ENCODE measurements at regions not wholly inside any gene's neighbourhood (a gene's known extent, or its start where the extent isn't known, plus 50 kb on each side); places are given as distances from the start of the nearest gene placed in this dataset.

DNA sequence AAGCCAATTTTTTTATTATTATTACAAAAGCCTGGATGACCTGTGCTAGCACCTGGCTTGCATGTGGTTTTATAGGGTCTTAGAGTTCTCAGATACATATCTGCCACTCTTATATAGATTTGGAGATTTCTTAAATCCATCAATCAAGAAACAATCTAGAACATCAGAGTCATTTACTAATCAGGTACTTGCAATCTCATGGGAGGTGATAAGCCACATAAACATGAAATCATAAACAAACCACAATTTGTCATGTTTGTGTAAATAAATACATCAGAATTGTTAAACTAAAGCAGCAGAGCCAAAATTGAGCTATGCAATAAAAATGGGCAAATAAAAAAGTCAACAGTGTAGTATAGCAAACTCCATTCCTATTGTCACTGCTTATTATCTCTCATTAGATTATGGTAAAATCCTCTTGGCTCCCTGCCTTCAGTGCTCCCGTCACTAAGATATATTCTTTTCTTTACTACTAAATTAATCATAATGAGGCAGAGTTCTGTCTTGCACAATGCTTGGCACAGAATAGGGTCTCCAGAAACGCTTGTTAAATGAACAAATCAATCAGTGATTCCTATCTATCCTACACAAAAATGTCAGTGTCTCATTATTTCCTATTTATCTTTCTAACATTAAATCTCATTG lies 108.7 kb upstream of the TTC29 start:
- DNase-seq (ENCODE audit: low read depth in 3 of 3) = no peak

DNA sequence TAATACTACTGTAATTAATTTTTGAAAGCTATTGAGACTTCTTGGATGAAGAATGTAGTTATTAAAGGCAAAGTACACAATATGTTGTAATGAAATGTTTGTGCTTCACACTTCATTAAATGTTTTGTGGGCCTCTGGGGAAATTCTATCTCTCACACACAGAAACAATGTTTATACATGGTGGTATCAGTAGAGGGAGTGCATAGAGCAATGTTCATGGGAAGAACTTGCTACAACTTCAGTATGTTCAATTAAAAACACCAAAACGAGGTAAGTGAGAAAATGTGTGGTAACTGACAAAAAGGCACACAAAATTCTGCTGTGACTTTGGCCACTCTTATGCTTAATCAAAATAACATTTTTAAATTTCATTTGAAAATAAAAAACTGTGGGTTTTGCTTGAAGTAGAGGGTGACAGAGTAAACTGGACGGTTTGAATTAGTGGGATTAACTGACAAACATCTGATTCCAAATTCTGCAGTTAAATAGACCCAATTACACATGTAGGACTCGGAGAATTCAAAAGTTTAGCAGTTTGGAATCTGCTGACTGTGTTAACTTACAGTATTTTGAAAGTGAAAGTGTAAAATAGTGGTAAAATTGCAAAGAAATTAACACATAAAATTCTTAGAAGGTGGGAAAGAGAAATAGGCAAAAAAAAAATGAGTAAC lies 111.4 kb upstream of the TTC29 start:
- DNase-seq (ENCODE audit: low read depth in 3 of 3) = no peak

DNA sequence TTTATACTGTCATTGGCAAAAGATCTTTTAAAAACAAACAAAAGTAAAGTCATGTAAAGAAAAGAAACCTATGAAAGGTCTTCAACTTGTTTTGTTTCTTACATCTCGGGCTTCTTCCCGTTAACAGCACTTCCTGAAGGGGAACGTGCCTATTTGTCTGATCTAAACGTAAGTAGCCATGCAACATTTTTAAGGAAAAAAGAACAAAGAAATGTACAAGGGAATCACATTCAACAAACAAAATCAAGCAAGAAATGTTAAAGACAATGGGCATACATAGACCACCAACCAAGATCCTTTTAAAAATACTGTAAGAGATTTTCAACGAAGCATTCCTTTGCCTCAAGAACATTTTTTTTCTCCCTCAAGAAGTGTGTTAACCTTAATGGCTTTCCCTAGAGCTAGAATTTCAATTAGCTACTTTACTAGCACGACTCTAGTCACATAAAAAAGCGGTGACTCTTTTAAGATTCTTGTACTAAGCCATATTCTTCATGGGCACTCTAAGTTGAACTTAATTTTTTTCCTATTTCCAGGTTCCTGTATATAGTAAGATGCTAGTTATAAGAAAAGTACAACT lies 112.0 kb upstream of the TTC29 start:
- DNase-seq (ENCODE audit: low read depth in 3 of 3) = no peak

DNA sequence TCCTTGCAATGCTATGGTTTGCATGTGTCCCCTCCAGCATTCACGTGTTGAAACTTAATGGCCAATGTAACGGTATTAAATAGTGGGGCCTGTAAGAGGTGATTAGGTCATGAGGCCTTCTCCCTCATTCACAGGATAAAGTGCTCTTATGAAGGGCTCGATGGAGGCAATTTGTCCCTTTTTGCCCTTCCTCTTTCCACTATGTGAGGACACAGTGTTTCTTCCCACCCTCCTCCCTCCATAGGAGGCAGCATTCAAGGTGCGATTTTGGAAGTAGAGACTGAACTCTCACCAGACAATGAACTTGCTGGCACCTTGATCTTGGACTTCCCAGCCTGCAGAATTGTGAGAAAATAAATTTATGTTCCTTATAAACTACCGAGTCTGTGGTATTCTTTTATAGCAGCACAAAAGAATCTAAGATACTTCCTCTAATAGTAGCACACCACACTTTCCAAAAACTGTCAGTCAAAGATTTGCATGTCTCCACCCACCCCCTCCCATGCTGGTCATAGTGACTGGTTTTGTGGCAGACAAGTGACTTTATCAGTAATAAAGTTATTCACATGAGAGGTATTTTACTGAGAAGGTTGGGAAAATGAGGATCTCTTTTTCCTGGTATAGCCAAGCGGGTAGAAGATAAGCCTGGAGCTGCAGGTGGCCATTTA lies 113.5 kb upstream of the TTC29 start:
- DNase-seq (ENCODE audit: low read depth in 3 of 3) = no peak

DNA sequence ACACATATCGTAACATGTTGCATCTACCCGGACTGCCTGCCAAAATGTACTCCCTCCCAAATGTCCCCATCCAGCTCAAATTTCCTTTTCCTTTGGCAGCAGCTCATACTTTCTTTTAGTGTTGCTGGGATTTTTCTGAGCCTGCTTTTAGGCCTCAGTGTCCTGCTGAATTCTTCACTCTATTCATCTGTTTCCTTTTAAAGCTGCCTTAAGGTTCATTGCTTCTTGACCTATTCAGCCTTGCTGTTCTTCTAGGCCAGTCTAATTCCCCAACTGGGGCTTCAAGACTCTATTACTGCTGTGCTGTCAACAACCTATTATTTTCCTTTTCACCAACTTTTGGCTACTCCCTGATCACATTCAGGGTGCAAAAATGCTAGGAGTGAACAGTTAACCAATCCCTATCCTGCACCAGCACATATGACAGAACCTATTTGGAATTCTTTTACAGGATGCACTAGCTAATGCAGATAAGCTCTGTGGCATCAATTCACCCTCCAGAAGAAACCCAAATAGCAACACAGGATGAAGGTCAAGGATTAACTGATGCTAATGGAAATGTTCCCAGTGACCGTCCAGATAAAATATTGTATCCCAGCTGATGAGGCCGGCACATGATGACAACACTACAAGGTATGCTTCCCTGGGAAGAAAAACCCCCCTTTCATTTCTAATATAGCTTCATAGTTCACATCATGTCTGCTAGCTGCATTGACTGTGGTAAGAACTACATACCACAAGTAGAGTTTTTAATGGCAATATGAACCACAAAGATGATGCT lies 114.7 kb upstream of the TTC29 start:
- DNase-seq (ENCODE audit: low read depth in 3 of 3) = no peak

DNA sequence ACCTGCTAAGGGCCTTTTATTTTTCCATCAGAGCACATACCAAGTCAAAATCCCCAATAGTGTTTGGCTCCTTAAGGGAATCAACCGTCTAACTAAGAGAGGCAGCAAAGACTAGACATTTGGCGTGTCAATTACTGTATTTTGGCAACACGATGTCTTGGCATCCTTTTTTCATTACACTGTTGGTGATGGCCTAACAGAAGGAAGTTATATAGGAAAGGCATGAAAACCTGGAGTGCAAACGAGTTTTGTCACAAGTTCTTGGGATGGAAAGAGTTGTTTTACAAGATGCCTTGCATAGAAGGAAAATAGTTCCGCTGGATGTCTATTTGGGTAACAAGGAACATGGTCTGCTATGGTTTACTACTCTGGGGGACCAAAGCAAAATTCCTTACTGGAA lies 119.2 kb upstream of the TTC29 start:
- no peak for DNase-seq (ENCODE audit: low read depth in 3 of 3)

DNA sequence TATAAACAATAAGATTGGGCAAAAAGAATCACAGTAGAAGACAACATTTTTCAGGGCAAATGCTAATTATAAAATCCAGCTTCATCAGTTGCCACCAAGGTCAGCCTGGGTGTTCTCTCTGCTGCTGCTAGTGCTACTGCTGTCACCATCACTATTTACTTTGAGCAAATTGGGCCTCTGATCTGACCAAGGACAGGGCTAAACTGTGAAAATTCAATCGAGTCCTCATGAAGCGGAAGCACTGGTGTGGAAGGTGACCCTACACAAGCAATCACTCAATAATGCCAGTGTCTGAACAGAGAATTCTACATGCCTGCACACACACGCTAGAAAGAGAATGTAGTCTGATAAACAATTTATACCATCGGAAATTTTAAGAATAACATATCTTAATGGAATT lies 122.9 kb upstream of the TTC29 start:
- no peak for DNase-seq (ENCODE audit: low read depth in 3 of 3)

DNA sequence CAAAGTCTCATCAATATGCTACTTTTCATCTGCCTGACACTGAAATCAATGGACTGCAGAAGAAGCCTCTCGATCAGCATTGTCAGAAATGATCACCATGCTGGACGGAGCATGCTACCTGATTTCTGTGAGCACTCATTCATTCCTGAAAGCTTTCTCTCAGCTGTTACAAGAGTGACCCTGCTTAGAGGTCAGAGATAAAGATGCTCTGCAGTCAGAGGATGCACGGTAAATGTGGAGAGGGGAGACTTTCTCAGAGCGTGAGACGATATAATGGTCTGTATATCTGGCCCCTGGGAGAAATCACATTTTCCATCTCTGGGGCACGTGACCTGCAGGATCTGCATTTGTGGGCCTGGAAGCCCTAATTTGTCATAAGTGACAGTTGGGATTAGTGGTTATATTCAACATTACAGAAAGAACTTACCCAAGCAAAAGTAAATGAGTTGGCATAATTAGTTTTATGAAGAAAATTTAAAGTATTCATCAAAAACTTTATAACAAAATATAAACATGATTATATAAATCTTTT lies 125.6 kb upstream of the TTC29 start:
- no peak for DNase-seq (ENCODE audit: low read depth in 3 of 3)

DNA sequence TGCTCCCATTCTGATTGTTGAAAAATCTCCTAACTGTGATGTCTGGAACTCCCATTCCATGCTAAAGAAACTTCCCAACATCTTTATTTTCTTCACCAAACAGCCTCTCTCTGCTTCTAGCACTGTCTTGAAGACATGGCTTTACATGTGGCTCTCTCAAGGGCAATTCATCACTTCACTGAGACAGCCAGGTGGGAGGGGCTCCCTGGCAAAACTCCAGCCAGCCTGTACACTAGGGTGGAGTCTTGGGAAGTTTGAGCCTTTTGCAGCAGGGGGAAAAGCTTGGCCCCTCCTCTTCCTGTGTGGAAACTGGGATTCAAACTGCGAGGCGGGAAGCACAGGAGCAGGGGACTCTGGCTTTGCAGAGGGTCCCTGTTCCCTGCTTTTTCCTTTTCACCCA lies 130.5 kb upstream of the TTC29 start:
- DNase-seq (ENCODE audit: low read depth in 3 of 3) = no peak

DNA sequence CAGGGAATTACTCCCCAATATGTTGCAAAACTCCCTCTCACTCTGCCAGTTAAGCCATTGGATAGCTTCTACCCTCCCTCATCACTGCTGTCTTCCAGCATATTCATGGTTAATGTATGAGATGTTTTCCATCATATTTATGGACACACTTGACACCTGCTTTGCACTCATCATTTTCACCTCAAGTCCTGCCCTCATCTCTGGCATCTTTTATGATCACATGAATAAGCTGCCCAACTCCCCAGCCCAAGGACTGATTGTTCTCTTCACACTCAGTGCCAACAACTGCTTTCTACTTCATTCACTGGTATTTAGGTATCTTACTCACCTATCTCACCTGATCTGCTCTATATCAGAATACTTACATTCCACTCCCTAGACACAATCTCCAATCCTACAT lies 131.1 kb upstream of the TTC29 start:
- no peak for DNase-seq (ENCODE audit: low read depth in 3 of 3)

DNA sequence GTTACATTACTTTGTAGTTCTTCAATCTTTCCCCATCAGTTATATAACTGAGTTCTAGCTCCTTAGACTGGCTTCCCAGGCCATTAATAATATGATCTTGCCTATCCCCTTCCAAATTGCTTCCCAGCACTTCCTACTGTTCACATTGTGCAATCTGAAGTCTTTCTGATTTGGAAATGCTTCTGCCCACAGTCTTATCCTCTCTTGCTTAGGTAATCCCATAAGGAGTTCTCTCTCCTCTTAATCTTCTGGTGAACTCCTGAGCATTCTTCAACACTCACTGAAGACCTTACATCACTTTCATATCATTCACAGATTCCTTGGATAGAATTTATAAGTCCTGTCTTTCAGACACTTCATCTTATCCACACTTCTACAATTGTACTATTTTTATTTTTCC lies 132.7 kb upstream of the TTC29 start:
- DNase-seq (ENCODE audit: low read depth in 3 of 3) = no peak

DNA sequence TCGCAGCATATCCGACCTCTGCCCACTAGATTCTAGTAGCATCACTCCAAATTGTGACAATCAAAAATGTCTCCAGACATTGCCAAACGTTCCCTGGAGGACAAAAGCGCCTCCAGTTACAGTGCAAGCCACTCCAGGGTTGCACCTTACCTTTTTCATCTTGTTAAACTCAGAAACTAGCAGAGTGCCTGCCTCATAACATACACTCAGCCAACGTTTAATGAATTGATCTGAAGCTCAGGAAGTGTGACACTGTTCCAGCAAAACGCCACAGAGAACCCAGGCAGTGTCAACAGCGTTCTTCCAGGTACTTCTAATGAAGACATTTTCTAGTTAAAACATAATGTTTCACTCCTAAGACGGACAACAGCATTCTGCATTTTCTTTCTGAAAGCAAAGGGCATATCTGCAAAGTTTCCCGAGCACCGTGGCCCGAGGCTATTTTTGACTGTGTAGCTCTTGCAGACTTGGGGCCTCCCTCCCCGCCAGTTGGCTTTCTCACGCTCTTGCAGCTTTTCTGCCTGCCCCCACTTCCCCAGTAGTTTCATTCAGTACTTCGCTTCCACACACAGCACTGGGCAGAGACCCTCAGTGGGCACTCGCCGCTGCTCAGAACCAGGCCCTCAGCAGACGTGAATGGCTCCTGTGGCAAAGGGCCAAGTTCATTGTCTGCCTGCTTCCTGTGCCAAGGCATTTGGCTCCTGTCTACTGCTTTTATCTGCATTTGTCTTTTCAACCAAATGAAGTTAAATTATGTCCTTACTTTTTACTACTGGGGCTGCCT lies 133.4 kb upstream of the TTC29 start:
- DNase-seq (ENCODE audit: low read depth in 3 of 3) = no peak

DNA sequence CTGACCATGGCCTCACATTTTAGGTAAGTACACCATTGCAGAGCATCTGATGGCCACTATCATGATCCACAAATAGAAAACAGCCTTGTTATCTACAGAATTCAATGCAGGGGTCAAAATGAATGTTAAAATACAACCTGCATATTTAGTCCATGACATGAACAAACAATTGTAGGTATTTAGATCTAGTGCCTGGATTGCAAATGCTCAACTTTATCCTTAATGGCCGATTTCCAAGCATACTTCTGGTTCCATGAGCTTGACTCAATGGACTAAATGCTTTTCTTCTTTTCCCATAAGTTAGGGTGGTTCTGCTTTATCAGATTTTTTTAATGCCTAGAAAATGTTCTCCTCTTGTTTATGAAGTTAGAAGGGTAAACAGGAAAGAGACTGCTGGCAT lies 139.2 kb upstream of the TTC29 start:
- no peak for DNase-seq (ENCODE audit: low read depth in 3 of 3)

DNA sequence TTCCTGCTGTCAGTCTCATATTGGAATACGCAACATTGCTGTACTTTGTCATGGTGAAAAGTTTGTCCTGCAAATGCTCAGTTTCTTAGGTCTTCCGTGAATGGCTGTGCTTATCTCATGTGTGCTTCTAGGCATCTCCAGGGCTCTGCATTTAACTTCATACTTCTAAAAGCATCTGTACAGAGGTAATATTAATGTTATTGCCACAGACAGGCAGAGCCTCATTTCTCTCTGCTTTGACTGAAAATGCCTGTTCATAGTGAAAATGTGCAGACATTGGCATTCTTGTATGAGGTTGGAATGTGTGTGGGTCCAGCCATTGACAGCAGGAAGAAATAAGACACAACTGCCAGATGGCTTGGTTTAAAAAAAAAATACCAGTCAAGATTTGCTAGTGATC lies 140.1 kb upstream of the TTC29 start:
- no peak for DNase-seq (ENCODE audit: low read depth in 3 of 3)

DNA sequence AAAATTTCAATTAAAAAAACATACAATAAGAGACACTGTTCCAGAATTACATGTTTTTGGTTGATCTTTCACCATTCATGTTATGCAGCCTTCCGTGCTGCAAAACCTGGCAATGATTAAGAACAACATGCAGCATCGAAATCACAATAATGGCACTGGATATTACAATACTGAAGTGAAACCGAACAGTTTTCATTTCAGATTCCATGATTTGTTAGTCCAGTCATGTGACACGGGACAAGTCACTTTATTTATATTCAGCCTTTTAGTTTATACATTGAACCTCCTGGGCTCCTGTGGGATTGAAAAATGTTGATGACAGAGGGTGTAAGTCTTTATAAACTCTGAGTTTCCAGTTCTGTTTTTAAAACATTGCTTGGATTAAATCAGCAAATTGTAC lies 142.5 kb upstream of the TTC29 start:
- DNase-seq (ENCODE audit: low read depth in 3 of 3) = no peak

DNA sequence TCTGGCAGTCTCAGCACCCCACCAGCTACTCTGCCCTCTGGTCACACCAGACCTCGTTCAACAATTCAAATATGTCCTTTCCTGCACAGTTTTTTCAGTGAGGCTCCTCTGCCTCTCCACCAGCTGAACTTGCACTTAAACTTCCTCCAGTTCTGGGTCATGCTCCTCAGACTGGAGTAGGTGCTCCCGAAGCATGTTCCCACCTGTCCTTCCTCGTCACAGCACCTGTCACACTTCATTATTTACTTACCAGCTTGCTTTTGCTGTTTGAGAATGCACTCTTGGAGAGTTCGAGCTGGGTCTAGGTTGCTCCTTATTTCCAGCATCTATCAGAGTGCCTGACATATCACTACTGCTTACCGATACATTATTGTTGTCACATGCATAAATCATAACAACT lies 144.8 kb upstream of the TTC29 start:
- no peak for DNase-seq (ENCODE audit: low read depth in 3 of 3)

DNA sequence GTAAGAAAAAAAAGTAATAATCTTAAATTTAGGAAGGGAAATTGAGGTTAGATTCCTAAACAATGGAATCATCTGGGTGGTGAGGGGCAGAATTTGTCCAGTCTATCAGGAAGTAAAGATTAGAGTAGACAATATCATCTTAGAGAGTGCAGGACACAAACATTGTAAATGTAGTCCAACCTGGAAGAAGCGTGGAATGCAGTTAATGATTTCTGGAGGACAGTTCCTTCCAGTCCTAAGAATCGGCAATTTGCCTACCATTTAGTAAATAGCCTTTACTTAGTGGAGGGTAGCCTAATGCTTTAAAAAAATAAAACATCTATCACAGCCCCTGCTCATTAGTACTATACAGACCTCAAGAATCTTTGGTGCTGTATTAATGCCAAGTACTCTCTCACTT lies 147.5 kb upstream of the TTC29 start:
- no peak for DNase-seq (ENCODE audit: low read depth in 3 of 3)

DNA sequence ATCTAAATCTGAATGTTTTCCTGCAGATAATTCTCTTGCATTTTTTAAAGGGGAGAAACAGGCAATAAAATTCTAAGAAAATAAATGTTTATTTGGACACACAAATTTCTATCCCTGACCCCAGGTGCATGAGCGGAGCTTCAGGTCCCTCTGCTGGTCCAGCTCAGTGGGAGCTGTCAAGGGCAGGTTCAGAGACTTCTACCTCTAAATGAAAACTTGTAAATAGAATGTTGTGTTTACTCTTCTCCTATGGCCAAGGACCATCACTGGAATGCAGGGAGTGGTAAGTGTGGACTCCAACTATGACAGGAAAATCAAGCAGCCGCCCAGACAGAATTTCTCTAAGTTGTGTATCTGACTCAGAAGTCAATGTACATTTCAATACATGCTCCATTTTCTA lies 148.6 kb upstream of the TTC29 start:
- DNase-seq (ENCODE audit: low read depth in 3 of 3) = no peak

DNA sequence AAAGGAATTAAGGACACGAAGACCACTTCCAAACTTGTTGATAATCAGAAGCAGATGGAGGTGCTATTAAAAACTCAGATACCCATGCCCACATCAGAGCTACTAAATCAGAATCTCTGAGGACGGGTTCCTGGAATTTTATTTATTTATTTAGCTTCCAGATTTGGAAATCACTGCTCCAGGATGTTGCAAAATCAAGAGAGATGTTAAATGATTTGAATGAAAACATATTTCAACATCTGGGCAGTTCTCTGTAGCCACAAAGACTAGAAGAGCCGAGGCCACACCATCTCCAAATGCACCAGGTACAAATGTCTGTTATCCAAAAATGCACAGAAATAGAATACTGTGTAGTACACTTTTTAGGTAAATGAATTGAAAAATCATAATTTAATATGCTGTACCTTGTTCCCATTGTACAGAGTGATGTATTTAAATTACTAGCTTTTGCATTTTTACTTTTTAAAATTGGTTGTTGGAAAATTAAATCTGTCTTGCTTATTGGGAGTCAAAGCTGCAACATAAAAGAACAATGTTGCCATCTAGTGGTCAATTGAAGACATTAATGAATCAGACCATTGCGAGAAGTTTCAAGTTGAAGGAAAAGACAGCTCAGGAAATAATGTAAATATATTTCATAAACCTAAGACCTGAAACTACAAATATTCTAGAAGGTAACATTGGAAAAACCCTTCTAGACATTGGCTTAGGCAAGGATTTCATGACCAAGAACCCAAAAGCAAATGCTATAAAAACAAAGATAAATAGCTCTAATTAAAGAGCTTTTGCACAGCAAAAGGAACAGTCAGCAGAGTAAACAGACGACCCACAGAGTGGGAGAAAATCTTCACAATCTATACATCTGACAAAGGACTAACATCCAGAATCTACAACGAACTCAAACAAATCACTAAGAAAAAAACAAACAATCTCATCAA lies 151.3 kb upstream of the TTC29 start:
- no peak for DNase-seq (ENCODE audit: low read depth in 3 of 3)

DNA sequence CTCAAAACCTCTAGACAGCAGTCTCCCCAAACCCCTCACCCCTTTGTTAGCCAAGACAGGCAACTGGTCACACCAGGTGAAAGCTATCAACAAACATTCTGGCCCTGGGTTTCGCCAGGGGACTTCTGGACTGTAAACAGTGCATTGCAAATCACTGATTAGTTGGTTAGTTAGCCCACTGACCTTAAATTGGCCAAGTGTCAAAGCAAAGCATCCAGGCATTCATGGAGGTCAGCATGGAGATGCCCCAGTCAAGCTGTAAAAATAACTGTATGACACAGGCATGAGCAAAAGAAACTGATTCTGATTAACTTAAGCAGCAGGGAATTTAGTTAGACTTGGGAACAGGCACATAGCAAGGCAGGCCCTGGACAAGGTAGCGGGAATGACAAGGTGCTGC lies 156.0 kb upstream of the TTC29 start:
- DNase-seq (ENCODE audit: low read depth in 3 of 3) = no peak

All from stimulated activated CD4-positive, alpha-beta T cell treated with anti-CD3 and anti-CD28 coated beads, TNF-alpha, amount 100 ng/mL, for 24 hours (primary cell).